ENCODE measurements at regions not wholly inside any gene's neighbourhood (a gene's known extent, or its start where the extent isn't known, plus 50 kb on each side); places are given as distances from the start of the nearest gene placed in this dataset.

GRCh38 chr7:25628446-25628845 lies 400.2 kb upstream of the NPVF start:
- WGBS (ENCODE audit: extremely low coverage, insufficient coverage, low lambda C conversion rate), result no CpG with 5 or more reads among the region's 3 CpGs
- H3K18ac ChIP-seq (ENCODE audit: low read length), result no peak overlapping the region
- no peaks in the 10 kb centered on the region for H3K79me1 ChIP-seq (ENCODE audit: low read length)

GRCh38 chr7:25632616-25633015 lies 404.3 kb upstream of the NPVF start:
- Histone ChIP-seq H2BK120ac (ENCODE audit: low read depth, low read length) (no peak overlapping the region), H3K23ac (ENCODE audit: low read length) (no peak overlapping the region), H3K9ac (ENCODE audit: low read length) (no peak overlapping the region), H4K8ac (ENCODE audit: low read depth, low read length) (no peak overlapping the region), H2BK15ac (replicated peaks; ENCODE audit: low read depth) (no peak overlapping the region), H2AK5ac (ENCODE audit: low read length) (no peak overlapping the region), H3K18ac (ENCODE audit: low read length) (no peak overlapping the region), H3K79me2 (ENCODE audit: control insufficient read depth, insufficient read depth, low read length) (no peaks in the 10 kb centered on the region), H3K27ac (ENCODE audit: low read depth, low read length) (no peak overlapping the region), H3K4me3 (ENCODE audit: low read length) (no peak overlapping the region), H3K27me3 (ENCODE audit: insufficient read depth, low read length, poor library complexity) (no peaks in the 10 kb centered on the region), H3K4ac (ENCODE audit: low read depth, low read length) (no peak overlapping the region), H3K4me2 (ENCODE audit: low read length) (no peak overlapping the region), H3K56ac (ENCODE audit: low read length) (no peak overlapping the region), H3K36me3 (ENCODE audit: control insufficient read depth, insufficient read depth, low read length) (no peaks in the 10 kb centered on the region), H2BK5ac (ENCODE audit: low read length) (no peak overlapping the region), H3K79me1 (ENCODE audit: low read length) (no peaks in the 10 kb centered on the region), H4K5ac (ENCODE audit: low read length) (no peak overlapping the region), H3K4me1 (ENCODE audit: control insufficient read depth, low read depth, low read length) (no peaks in the 10 kb centered on the region)
- DNase-seq, result no peak
- WGBS (ENCODE audit: extremely low coverage, insufficient coverage, low lambda C conversion rate), result 100% methylated on average over 2 of the region's 5 CpGs

More at GRCh38 chr7:25628446-25628845, 400.2 kb upstream of the NPVF start:
- no peak overlapping the region for H2AK5ac ChIP-seq (ENCODE audit: low read length)
- H3K4me3 ChIP-seq (ENCODE audit: low read length), result no peak overlapping the region
- H3K27me3 ChIP-seq (ENCODE audit: insufficient read depth, low read length, poor library complexity), result no peaks in the 10 kb centered on the region
- no peak overlapping the region for H2BK5ac ChIP-seq (ENCODE audit: low read length)
- H4K8ac ChIP-seq (ENCODE audit: low read depth, low read length), result no peak overlapping the region
- no peak overlapping the region for H3K9ac ChIP-seq (ENCODE audit: low read length)
- no peak overlapping the region for H3K23ac ChIP-seq (ENCODE audit: low read length)
- H3K4ac ChIP-seq (ENCODE audit: low read depth, low read length), result no peak overlapping the region
- DNase-seq, result no peak
- no peaks in the 10 kb centered on the region for H3K79me2 ChIP-seq (ENCODE audit: control insufficient read depth, insufficient read depth, low read length)
- no peak overlapping the region for H2BK15ac ChIP-seq (replicated peaks; ENCODE audit: low read depth)
- no peak overlapping the region for H3K27ac ChIP-seq (ENCODE audit: low read depth, low read length)
- no peak overlapping the region for H3K4me2 ChIP-seq (ENCODE audit: low read length)
- H3K4me1 ChIP-seq (ENCODE audit: control insufficient read depth, low read depth, low read length), result no peaks in the 10 kb centered on the region
- no peak overlapping the region for H3K56ac ChIP-seq (ENCODE audit: low read length)
- no peaks in the 10 kb centered on the region for H3K36me3 ChIP-seq (ENCODE audit: control insufficient read depth, insufficient read depth, low read length)
- no peak overlapping the region for H2BK120ac ChIP-seq (ENCODE audit: low read depth, low read length)
- no peak overlapping the region for H4K5ac ChIP-seq (ENCODE audit: low read length)

GRCh38 chr7:25633426-25634036 lies 405.2 kb upstream of the NPVF start:
- no peaks in the 10 kb centered on the region for H3K4me1 ChIP-seq (ENCODE audit: control insufficient read depth, low read depth, low read length)
- H3K4me2 ChIP-seq (ENCODE audit: low read length), result no peak overlapping the region
- H3K4ac ChIP-seq (ENCODE audit: low read depth, low read length), result no peak overlapping the region
- no peak overlapping the region for H4K8ac ChIP-seq (ENCODE audit: low read depth, low read length)
- H3K56ac ChIP-seq (ENCODE audit: low read length), result no peak overlapping the region
- DNase-seq, result no peak
- no CpG with 5 or more reads among the region's 3 CpGs for whole genome bisulfite sequencing (ENCODE audit: extremely low coverage, insufficient coverage, low lambda C conversion rate)
- no peaks in the 10 kb centered on the region for H3K79me1 ChIP-seq (ENCODE audit: low read length)
- H4K5ac ChIP-seq (ENCODE audit: low read length), result no peak overlapping the region
- H2BK15ac ChIP-seq (replicated peaks; ENCODE audit: low read depth), result no peak overlapping the region
- no peak overlapping the region for H2BK120ac ChIP-seq (ENCODE audit: low read depth, low read length)
- no peaks in the 10 kb centered on the region for H3K36me3 ChIP-seq (ENCODE audit: control insufficient read depth, insufficient read depth, low read length)
- H3K23ac ChIP-seq (ENCODE audit: low read length), result no peak overlapping the region
- H3K18ac ChIP-seq (ENCODE audit: low read length), result no peak overlapping the region
- H2AK5ac ChIP-seq (ENCODE audit: low read length), result no peak overlapping the region
- no peak overlapping the region for H3K27ac ChIP-seq (ENCODE audit: low read depth, low read length)
- H3K4me3 ChIP-seq (ENCODE audit: low read length), result no peak overlapping the region
- no peak overlapping the region for H2BK5ac ChIP-seq (ENCODE audit: low read length)
- H3K9ac ChIP-seq (ENCODE audit: low read length), result no peak overlapping the region
- no peaks in the 10 kb centered on the region for H3K79me2 ChIP-seq (ENCODE audit: control insufficient read depth, insufficient read depth, low read length)
- no peaks in the 10 kb centered on the region for H3K27me3 ChIP-seq (ENCODE audit: insufficient read depth, low read length, poor library complexity)

DNA sequence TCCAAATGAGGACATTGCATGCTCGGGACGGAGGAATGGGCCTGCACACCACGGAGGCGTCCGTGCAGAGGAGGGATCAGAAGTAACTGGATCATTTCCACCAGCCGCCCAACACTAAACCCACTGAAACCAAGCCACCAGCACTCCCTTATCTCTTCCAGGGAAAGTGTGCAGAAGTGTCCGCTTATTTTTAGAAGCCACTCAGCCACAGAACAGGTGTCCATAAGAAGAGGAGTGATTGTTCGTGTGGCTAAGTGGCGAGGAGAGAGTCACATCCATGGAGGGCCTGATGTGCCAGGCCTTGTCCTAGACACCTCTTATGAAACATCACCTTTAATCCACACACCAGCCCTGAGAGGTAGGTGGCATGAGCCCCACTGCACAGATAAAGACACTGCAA lies 407.9 kb upstream of the NPVF start:
- DNase-seq, result no peak
- Histone ChIP-seq H3K4me2 (ENCODE audit: low read length) (no peak overlapping the region), H3K23ac (ENCODE audit: low read length) (no peak overlapping the region), H2BK15ac (replicated peaks; ENCODE audit: low read depth) (no peak overlapping the region), H3K27ac (ENCODE audit: low read depth, low read length) (no peak overlapping the region), H3K36me3 (ENCODE audit: control insufficient read depth, insufficient read depth, low read length) (no peaks in the 10 kb centered on the region), H2AK5ac (ENCODE audit: low read length) (no peak overlapping the region), H4K5ac (ENCODE audit: low read length) (no peak overlapping the region), H3K18ac (ENCODE audit: low read length) (no peak overlapping the region), H2BK5ac (ENCODE audit: low read length) (no peak overlapping the region), H2BK120ac (ENCODE audit: low read depth, low read length) (no peak overlapping the region), H3K4me3 (ENCODE audit: low read length) (no peak overlapping the region), H3K27me3 (ENCODE audit: insufficient read depth, low read length, poor library complexity) (no peaks in the 10 kb centered on the region), H3K56ac (ENCODE audit: low read length) (no peak overlapping the region), H4K8ac (ENCODE audit: low read depth, low read length) (no peak overlapping the region), H3K9ac (ENCODE audit: low read length) (no peak overlapping the region), H3K4ac (ENCODE audit: low read depth, low read length) (no peak overlapping the region), H3K79me2 (ENCODE audit: control insufficient read depth, insufficient read depth, low read length) (no peaks in the 10 kb centered on the region), H3K4me1 (ENCODE audit: control insufficient read depth, low read depth, low read length) (peaks cover 2% of the 10 kb centered on the region), H3K79me1 (ENCODE audit: low read length) (no peaks in the 10 kb centered on the region)
- WGBS (ENCODE audit: extremely low coverage, insufficient coverage, low lambda C conversion rate), result no CpG with 5 or more reads among the region's 9 CpGs

DNA sequence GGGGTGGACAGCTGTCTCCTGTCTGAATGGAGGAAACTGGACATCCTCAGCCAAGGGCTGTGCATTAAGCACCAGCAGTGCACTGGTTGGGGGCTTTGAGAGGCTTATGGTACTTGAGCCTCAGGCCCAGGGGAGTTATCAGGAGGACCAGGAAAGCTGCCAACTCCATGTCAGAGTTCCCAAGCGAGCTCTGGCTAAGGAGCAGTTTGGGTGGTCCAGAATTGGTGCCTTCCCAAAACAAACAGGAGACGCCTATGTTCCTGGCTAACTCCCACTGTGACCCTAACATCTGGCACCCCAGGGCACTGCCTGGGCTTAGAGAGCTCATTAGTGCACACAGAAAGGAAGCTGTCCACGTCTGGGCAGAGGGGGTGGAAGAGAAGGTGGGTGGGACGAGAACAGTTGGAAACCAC lies 408.6 kb upstream of the NPVF start:
- Histone ChIP-seq H4K8ac (ENCODE audit: low read depth, low read length) (no peak overlapping the region), H3K9ac (ENCODE audit: low read length) (no peak overlapping the region), H3K27me3 (ENCODE audit: insufficient read depth, low read length, poor library complexity) (no peaks in the 10 kb centered on the region), H3K79me2 (ENCODE audit: control insufficient read depth, insufficient read depth, low read length) (no peaks in the 10 kb centered on the region), H4K5ac (ENCODE audit: low read length) (no peak overlapping the region), H3K4me3 (ENCODE audit: low read length) (no peak overlapping the region), H2BK120ac (ENCODE audit: low read depth, low read length) (no peak overlapping the region), H3K36me3 (ENCODE audit: control insufficient read depth, insufficient read depth, low read length) (no peaks in the 10 kb centered on the region), H3K79me1 (ENCODE audit: low read length) (no peaks in the 10 kb centered on the region), H2BK15ac (replicated peaks; ENCODE audit: low read depth) (no peak overlapping the region), H3K27ac (ENCODE audit: low read depth, low read length) (no peak overlapping the region), H3K4me1 (ENCODE audit: control insufficient read depth, low read depth, low read length) (peaks cover 2% of the 10 kb centered on the region), H2AK5ac (ENCODE audit: low read length) (no peak overlapping the region), H3K56ac (ENCODE audit: low read length) (no peak overlapping the region), H3K4ac (ENCODE audit: low read depth, low read length) (no peak overlapping the region), H3K18ac (ENCODE audit: low read length) (no peak overlapping the region), H3K4me2 (ENCODE audit: low read length) (no peak overlapping the region), H3K23ac (ENCODE audit: low read length) (no peak overlapping the region), H2BK5ac (ENCODE audit: low read length) (no peak overlapping the region)
- no CpG with 5 or more reads among the region's 4 CpGs for WGBS (ENCODE audit: extremely low coverage, insufficient coverage, low lambda C conversion rate)
- no peak for DNase-seq

GRCh38 chr7:25638068-25638467 lies 409.8 kb upstream of the NPVF start:
- Histone ChIP-seq H3K4me2 (ENCODE audit: low read length) (no peak overlapping the region), H3K36me3 (ENCODE audit: control insufficient read depth, insufficient read depth, low read length) (no peaks in the 10 kb centered on the region), H3K18ac (ENCODE audit: low read length) (no peak overlapping the region), H3K23ac (ENCODE audit: low read length) (no peak overlapping the region), H3K79me2 (ENCODE audit: control insufficient read depth, insufficient read depth, low read length) (no peaks in the 10 kb centered on the region), H3K27me3 (ENCODE audit: insufficient read depth, low read length, poor library complexity) (no peaks in the 10 kb centered on the region), H3K9ac (ENCODE audit: low read length) (no peak overlapping the region), H3K4ac (ENCODE audit: low read depth, low read length) (no peak overlapping the region), H3K56ac (ENCODE audit: low read length) (no peak overlapping the region), H2AK5ac (ENCODE audit: low read length) (no peak overlapping the region), H3K4me3 (ENCODE audit: low read length) (no peak overlapping the region), H2BK120ac (ENCODE audit: low read depth, low read length) (no peak overlapping the region), H2BK5ac (ENCODE audit: low read length) (no peak overlapping the region), H4K8ac (ENCODE audit: low read depth, low read length) (no peak overlapping the region), H4K5ac (ENCODE audit: low read length) (no peak overlapping the region), H3K27ac (ENCODE audit: low read depth, low read length) (no peak overlapping the region), H3K79me1 (ENCODE audit: low read length) (no peaks in the 10 kb centered on the region), H3K4me1 (ENCODE audit: control insufficient read depth, low read depth, low read length) (peaks cover 2% of the 10 kb centered on the region), H2BK15ac (replicated peaks; ENCODE audit: low read depth) (no peak overlapping the region)
- no peak for DNase-seq
